PC-9 (cell line): ENCODE measurements at regions not wholly inside any gene's neighbourhood (a gene's known extent, or its start where the extent isn't known, plus 50 kb on each side); places are given as distances from the start of the nearest gene placed in this dataset.
"Not testable (repeated sequence)": the region's sequence is repeated elsewhere in the genome, so short reads cannot be mapped to it uniquely, and the experiment has no call there.

ENCODE experiments used
- BruUV-seq: library from RNA; stranded (reverse); fragments of 400-500 nt; replicated peaks from 2 replicates; lab custom pipeline; 2021; lab: Mats Ljungman, UMichigan
- CTCF ChIA-PET: fragments of 300-600 bp; sonication (Branson Sonifier 250); formaldehyde crosslinking; loops from one replicate; lab custom pipeline; 2022; ENCODE audit warnings: antibody characterized with exemption; lab: Charles Lee
- POLR2A ChIA-PET: fragments of 300-600 bp; sonication (Branson Sonifier 250); formaldehyde crosslinking; loops from one replicate; lab custom pipeline; 2022; ENCODE audit warnings: antibody characterized with exemption; ENCODE audit not compliant: unreplicated experiment; lab: Charles Lee
- DNase-seq, 2 experiments: peaks; one replicate each; pipeline versions ENCODE4 v3.0.0 to v3.0.0-alpha.2; 2015 to 2022; ENCODE audit warnings: mixed read lengths in 1 of 2
- H2AFZ ChIP-seq: fragments of 200-600 bp; sonication (generic); 2 replicates; pipeline ENCODE4 v1.8.1; 2017; ENCODE audit warnings: antibody characterized with exemption
- H3F3A ChIP-seq: fragments of 200-600 bp; sonication (generic); 2 replicates; pipeline ENCODE4 v1.8.1; 2017; ENCODE audit warnings: antibody characterized with exemption, mild to moderate bottlenecking, low read depth; ENCODE audit not compliant: insufficient read depth
- H3K27ac ChIP-seq: fragments of 200-600 bp; sonication (generic); 2 replicates; pipeline ENCODE4 v1.6.1; 2016; ENCODE audit warnings: mixed run types
- H3K27me3 ChIP-seq: fragments of 200-600 bp; sonication (generic); 2 replicates; pipeline ENCODE4 v1.6.1; 2016; ENCODE audit warnings: low read depth, mixed run types; ENCODE audit not compliant: insufficient read depth
- H3K36me3 ChIP-seq: fragments of 200-600 bp; sonication (generic); 2 replicates; pipeline ENCODE4 v1.6.1; 2016; ENCODE audit warnings: low read depth, mixed run types
- H3K4me1 ChIP-seq: fragments of 200-600 bp; sonication (generic); replicated peaks from 2 replicates; pipeline ENCODE4 v1.6.1; 2016; ENCODE audit warnings: mixed run types; ENCODE audit not compliant: insufficient read depth
- H3K4me2 ChIP-seq: fragments of 200-600 bp; sonication (generic); 2 replicates; pipeline ENCODE4 v1.6.1; 2017; ENCODE audit warnings: mixed run types
- H3K4me3 ChIP-seq: fragments of 200-600 bp; sonication (generic); 2 replicates; pipeline ENCODE4 v1.6.1; 2016; ENCODE audit warnings: mixed run types
- H3K79me2 ChIP-seq: fragments of 200-600 bp; sonication (generic); 2 replicates; pipeline ENCODE4 v1.6.1; 2017; ENCODE audit warnings: low read depth, mixed run types
- H3K9me2 ChIP-seq: fragments of 200-600 bp; sonication (generic); 2 replicates; pipeline ENCODE4 v1.8.1; 2017; ENCODE audit warnings: mild to moderate bottlenecking; ENCODE audit not compliant: insufficient read depth
- H3K9me3 ChIP-seq: fragments of 200-600 bp; sonication (generic); 2 replicates; pipeline ENCODE4 v1.8.1; 2016; ENCODE audit warnings: low read depth; ENCODE audit not compliant: insufficient read depth
- H4K20me1 ChIP-seq: fragments of 200-600 bp; sonication (generic); 2 replicates; pipeline ENCODE4 v1.8.1; 2017; ENCODE audit not compliant: insufficient read depth
- CTCF ChIP-seq: fragments of 200-600 bp; sonication (generic); conservative IDR thresholded peaks from 2 replicates; pipeline ENCODE4 v1.6.1; 2017; ENCODE audit warnings: mixed run types, antibody characterized with exemption, mild to moderate bottlenecking, moderate library complexity
- EZH2 ChIP-seq: fragments of 200-600 bp; sonication (generic); IDR thresholded peaks from 2 replicates; pipeline ENCODE4 v1.8.0; 2017; ENCODE audit warnings: antibody characterized with exemption, low read depth
- intact Hi-C: fragments of 100-400 bp; cut with micrococcal nuclease; formaldehyde crosslinking; loops from one replicate; pipeline ENCODE4 v1.10.0; 2022; ENCODE audit not compliant: unreplicated experiment

DNA sequence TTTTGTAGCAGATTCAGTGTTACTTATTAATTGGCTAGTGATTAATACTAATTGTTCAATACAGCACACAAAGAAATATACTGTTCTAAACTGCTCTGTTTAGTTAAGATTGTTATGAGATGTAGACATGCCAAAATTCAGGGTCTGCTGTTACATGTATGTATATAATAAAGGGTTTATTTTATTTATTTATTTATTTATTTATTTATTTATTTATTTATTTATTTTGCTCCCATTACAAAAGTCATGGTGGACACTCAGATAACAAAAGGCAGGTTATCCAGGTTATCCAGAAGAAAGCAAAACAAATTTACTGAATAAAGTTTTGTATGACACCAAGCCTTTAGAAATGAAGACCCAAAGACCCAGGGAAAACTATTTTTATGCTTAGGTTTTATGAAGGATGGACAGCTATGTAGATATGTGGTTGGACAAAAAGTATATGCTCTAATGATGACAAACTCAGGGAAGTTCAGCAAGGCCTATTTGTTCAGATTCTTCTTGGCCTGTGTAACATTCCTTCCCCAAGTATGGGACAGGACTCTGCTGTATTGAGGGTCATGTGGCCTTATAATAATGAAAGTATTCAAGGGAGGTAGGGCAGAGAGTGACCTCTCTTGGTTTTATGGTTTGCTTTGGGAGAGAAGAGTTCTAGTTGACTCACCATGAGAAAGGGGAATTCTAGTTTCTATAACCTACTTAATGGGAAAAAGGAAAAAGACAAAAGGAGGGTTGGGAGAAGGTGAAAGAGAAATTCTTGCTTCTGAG, 1056.8 kb downstream of the ROBO2 start:
- no peaks in the 10 kb centered on the region for H3K4me1 ChIP-seq
- no peaks in the 10 kb centered on the region for H3K36me3 ChIP-seq
- CTCF ChIA-PET, result no interaction called here
- no peak overlapping the region for H3K4me2 ChIP-seq
- no peaks in the 10 kb centered on the region for H4K20me1 ChIP-seq
- no peak overlapping the region for H3K27ac ChIP-seq
- intact Hi-C loops, result no loop called here
- H3K9me3 ChIP-seq, result no peaks in the 10 kb centered on the region
- POLR2A ChIA-PET, result no interaction called here
- H3F3A ChIP-seq, result no peaks in the 10 kb centered on the region
- no TSS peak for BruUV-seq
- H2AFZ ChIP-seq, result no peak overlapping the region
- TF ChIP-seq CTCF, result no peak
- no peak for TF ChIP-seq EZH2
- DNase-seq, result no peak
- H3K4me3 ChIP-seq, result no peak overlapping the region
- H3K79me2 ChIP-seq, result no peaks in the 10 kb centered on the region
- H3K27me3 ChIP-seq, result no peaks in the 10 kb centered on the region
- no peaks in the 10 kb centered on the region for H3K9me2 ChIP-seq

GRCh38 chr3:78098367-78098766, 1058.5 kb downstream of the ROBO2 start:
- POLR2A ChIA-PET, result no interaction called here
- Histone ChIP-seq H3K4me3 (no peak overlapping the region), H3K9me2 (no peaks in the 10 kb centered on the region), H2AFZ (no peak overlapping the region), H3K4me2 (no peak overlapping the region), H3K27ac (no peak overlapping the region), H3K27me3 (no peaks in the 10 kb centered on the region), H3F3A (no peaks in the 10 kb centered on the region), H3K9me3 (no peaks in the 10 kb centered on the region), H3K4me1 (no peaks in the 10 kb centered on the region), H3K36me3 (no peaks in the 10 kb centered on the region), H4K20me1 (no peaks in the 10 kb centered on the region), H3K79me2 (no peaks in the 10 kb centered on the region)
- DNase-seq, result no peak
- TF ChIP-seq CTCF (no peak), EZH2 (no peak)
- CTCF ChIA-PET, result no interaction called here
- no TSS peak for BruUV-seq
- intact Hi-C loops, result no loop called here

- Histone ChIP-seq H3K9me3 (no peaks in the 10 kb centered on the region), H3K4me2 (no peak overlapping the region), H3K27me3 (no peaks in the 10 kb centered on the region), H3K27ac (no peak overlapping the region), H2AFZ (no peak overlapping the region), H3F3A (no peaks in the 10 kb centered on the region), H3K4me1 (no peaks in the 10 kb centered on the region), H3K9me2 (no peaks in the 10 kb centered on the region), H3K4me3 (no peak overlapping the region), H3K79me2 (no peaks in the 10 kb centered on the region), H4K20me1 (no peaks in the 10 kb centered on the region), H3K36me3 (no peaks in the 10 kb centered on the region)
- no peak for DNase-seq
- BruUV-seq, result no TSS peak
- no peak for TF ChIP-seq CTCF
- no peak for TF ChIP-seq EZH2
- ChIA-PET POLR2A (no interaction called here), CTCF (no interaction called here)
- intact Hi-C loops, result no loop called here
Measured at GRCh38 chr3:78101384-78101783, 1061.5 kb downstream of the ROBO2 start.

- BruUV-seq, H3K27ac ChIP-seq, H3K4me3 ChIP-seq, intact Hi-C loops, H3K27me3 ChIP-seq, CTCF ChIA-PET, H2AFZ ChIP-seq, H3K79me2 ChIP-seq, H4K20me1 ChIP-seq, POLR2A ChIA-PET, H3K4me1 ChIP-seq, DNase-seq, H3F3A ChIP-seq, H3K4me2 ChIP-seq, H3K9me3 ChIP-seq, H3K36me3 ChIP-seq, H3K9me2 ChIP-seq: not testable (repeated sequence)
Measured at GRCh38 chr3:78108269-78108961, 1068.5 kb downstream of the ROBO2 start.
